Sigmoid colon (tissue), 6 donors: ENCODE measurements at regions not wholly inside any gene's neighbourhood (a gene's known extent, or its start where the extent isn't known, plus 50 kb on each side); places are given as distances from the start of the nearest gene placed in this dataset.

ENCODE experiments used
- DNase-seq: peaks from one replicate; pipeline ENCODE4 v3.0.0-alpha.2; 2019
- H3K27ac ChIP-seq, 4 donors: fragments of 200-600 bp; sonication (generic); one replicate each; pipeline ENCODE4 v1.5.1; 2016 to 2019; ENCODE audit warnings: mild to moderate bottlenecking in 1 of 4
- H3K27me3 ChIP-seq, 3 donors: fragments of 200-600 bp; sonication (generic); one replicate each; pipeline ENCODE4 v1.5.1; 2019; ENCODE audit warnings: mild to moderate bottlenecking in 1 of 3
- H3K36me3 ChIP-seq, 4 donors: fragments of 200-600 bp; sonication (generic); one replicate each; pipeline ENCODE4 v1.5.1; 2016 to 2019
- H3K4me1 ChIP-seq, 4 donors: fragments of 200-600 bp; sonication (generic); one replicate each; pipeline ENCODE4 v1.5.1; 2017 to 2019
- H3K4me3 ChIP-seq, 4 donors: fragments of 200-600 bp; sonication (generic); one replicate each; pipeline ENCODE4 v1.5.1; 2017 to 2019; ENCODE audit warnings: mild to moderate bottlenecking in 2 of 4, moderate library complexity in 1 of 4
- H3K9me3 ChIP-seq, 4 donors: fragments of 200-600 bp in 3 of 4; sonication (generic) in 3 of 4; one replicate each; pipeline versions ENCODE4 v1.5.1 to v1.6.1; 2013 to 2019
- EP300 ChIP-seq, 4 donors: sonication (generic); formaldehyde crosslinking; IDR thresholded peaks; one replicate each; pipeline ENCODE4 v1.6.1; 2017; ENCODE audit warnings: antibody characterized with exemption in 4 of 4
- POLR2A ChIP-seq, 2 donors: fragments of 450-650 bp; IDR thresholded peaks; one replicate each; pipeline ENCODE4 v1.6.1; 2016; ENCODE audit warnings: antibody characterized with exemption in 2 of 2, mild to moderate bottlenecking in 2 of 2, moderate library complexity in 2 of 2
- POLR2AphosphoS5 ChIP-seq, 4 donors: sonication (generic); formaldehyde crosslinking; IDR thresholded peaks; one replicate each; pipeline ENCODE4 v1.6.1; 2017; ENCODE audit warnings: antibody characterized with exemption in 4 of 4
- WGBS, 2 donors: extraction: QIAGEN DNeasy Blood & Tissue Kit; methylation state at CpG; one replicate each; pipeline ENCODE4 v1.1.7; 2013; 5-methylcytosine and 5-hydroxymethylcytosine counted together
- intact Hi-C: fragments of 100-400 bp; cut with DNase I; formaldehyde crosslinking; loops from one replicate; pipeline ENCODE4 v1.15.1; 2023
- TF ChIP-seq, protein P1 (sequence below), 4 experiments: fragments of 450-650 bp in 3 of 4; fragments of 200-600 bp in 1 of 4; IDR thresholded peaks; one replicate each; pipeline ENCODE4 v1.5.1; 2016 to 2019; ENCODE audit warnings: antibody characterized with exemption in 4 of 4, mild to moderate bottlenecking in 3 of 4, moderate library complexity in 2 of 4
- donor health status: healthy with polysubstance abuse.
- donor health status: healthy.

DNA sequence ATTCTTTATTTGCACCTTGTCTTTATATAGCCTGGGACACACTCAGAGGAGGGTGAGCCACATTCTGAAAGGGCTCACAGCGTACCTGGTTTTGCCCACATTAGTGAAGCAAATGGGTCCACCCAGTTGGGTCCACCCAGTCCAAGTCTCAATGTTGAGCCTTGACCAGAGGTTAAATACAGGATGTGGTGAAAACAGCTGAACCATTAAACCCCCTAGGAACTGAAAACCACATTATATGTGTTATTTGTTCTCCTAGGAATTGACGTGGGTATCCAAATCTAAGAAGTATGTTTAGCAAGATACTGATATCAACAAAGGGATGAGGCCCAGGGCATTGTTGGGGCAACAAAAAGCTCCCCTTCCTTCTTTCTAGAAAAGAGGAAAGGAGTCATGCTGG lies 83.8 kb downstream of the SETD4 start:
- TF ChIP-seq POLR2AphosphoS5 (IDR thresholded peaks at IDR 0.05), result no peak
- TF ChIP-seq, protein P1, sequence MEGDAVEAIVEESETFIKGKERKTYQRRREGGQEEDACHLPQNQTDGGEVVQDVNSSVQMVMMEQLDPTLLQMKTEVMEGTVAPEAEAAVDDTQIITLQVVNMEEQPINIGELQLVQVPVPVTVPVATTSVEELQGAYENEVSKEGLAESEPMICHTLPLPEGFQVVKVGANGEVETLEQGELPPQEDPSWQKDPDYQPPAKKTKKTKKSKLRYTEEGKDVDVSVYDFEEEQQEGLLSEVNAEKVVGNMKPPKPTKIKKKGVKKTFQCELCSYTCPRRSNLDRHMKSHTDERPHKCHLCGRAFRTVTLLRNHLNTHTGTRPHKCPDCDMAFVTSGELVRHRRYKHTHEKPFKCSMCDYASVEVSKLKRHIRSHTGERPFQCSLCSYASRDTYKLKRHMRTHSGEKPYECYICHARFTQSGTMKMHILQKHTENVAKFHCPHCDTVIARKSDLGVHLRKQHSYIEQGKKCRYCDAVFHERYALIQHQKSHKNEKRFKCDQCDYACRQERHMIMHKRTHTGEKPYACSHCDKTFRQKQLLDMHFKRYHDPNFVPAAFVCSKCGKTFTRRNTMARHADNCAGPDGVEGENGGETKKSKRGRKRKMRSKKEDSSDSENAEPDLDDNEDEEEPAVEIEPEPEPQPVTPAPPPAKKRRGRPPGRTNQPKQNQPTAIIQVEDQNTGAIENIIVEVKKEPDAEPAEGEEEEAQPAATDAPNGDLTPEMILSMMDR (IDR thresholded peaks at IDR 0.05), result no peak
- TF ChIP-seq EP300 (IDR thresholded peaks at IDR 0.05), result no peak
- TF ChIP-seq POLR2A (IDR thresholded peaks at IDR 0.05), result no peak
- no peak for DNase-seq
- Histone ChIP-seq H3K4me1 (no peaks in the 10 kb centered on the region), H3K27ac (no peak overlapping the region), H3K4me3 (no peak overlapping the region), H3K36me3 (no peaks in the 10 kb centered on the region), H3K9me3 (peaks cover 0 to 2% (median 0%) of the 10 kb centered on the region in 4 donors), H3K27me3 (no peaks in the 10 kb centered on the region)
- WGBS, 2 donors, result 74 to 83% methylated on average over 2 of the region's 2 CpGs
- intact Hi-C loops, result no loop called here

DNA sequence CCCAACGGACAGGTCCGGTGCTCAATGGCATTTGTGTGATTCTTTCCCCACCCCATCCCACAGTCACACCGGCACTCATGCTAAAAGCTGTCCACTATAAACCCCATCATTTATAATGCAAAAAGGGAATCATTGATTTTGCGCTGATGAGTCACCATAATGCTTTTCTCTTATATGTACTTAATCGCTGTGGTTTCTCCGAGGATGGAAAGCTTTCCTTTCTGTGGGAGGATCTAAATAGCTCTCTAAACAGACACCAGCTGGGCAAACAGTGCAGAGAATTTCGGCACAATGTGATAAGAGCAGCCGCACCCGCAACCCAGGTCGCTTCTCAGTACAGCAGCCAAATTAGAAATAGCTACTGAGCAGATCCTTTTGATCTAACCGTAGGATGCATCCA lies 85.6 kb downstream of the SETD4 start:
- WGBS, 2 donors, result 22 to 71% methylated on average over 11 of the region's 11 CpGs
- intact Hi-C loops, result no loop called here
- TF ChIP-seq EP300 (IDR thresholded peaks at IDR 0.05) (no peak), POLR2A (IDR thresholded peaks at IDR 0.05) (no peak), POLR2AphosphoS5 (IDR thresholded peaks at IDR 0.05) (no peak)
- TF ChIP-seq, protein P1 (IDR thresholded peaks at IDR 0.05), result no peak

DNA sequence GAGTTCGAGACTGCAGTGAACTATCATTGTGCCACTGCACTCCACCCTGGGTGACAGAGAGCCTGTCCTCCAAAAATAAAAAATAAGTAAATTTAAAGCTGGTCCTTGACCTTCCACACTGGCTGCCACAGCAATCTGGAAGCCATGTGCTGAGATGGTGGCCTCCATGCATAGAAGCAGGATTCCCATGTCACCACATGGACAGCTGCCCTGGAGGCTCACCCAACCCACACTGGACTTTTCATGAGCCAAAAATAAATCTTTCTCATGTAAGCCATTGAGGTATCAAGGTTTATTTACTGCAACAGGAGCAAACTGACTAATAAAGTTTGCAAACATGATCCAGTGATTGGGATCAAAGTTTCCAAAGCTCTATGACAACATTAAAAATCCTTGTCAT lies 88.5 kb downstream of the SETD4 start:
- H3K4me1 ChIP-seq, result no peaks in the 10 kb centered on the region
- 88 to 93% methylated on average over 1 of the region's 1 CpG for WGBS, 2 donors
- intact Hi-C loops, result no loop called here

More for the DNA sequence above, 85.6 kb downstream of the SETD4 start:
- H3K4me3 ChIP-seq, result no peak overlapping the region
- DNase-seq, result no peak
- no peaks in the 10 kb centered on the region for H3K4me1 ChIP-seq
- H3K9me3 ChIP-seq, result peaks cover 0 to 2% (median 0%) of the 10 kb centered on the region in 4 donors
- H3K27ac ChIP-seq, result no peak overlapping the region
- no peaks in the 10 kb centered on the region for H3K36me3 ChIP-seq
- H3K27me3 ChIP-seq, result no peaks in the 10 kb centered on the region

DNA sequence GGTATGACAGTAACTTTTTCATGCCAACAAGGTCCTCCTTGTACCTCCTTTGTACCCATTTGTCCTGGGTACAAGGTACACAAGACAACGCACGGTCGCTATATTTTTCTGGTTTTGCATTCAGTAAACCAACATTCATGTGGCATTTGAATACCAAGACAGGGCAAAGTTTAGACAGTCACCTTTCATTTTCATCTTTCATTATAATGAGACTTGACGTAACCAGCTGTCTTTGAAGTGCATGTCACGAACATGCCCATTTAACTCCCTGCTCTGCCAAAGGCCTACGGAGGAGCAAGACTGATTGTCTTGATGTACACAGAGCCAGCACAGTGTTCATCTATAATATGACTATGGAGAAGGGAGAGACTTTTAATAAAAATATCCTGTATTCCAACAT lies 91.0 kb downstream of the SETD4 start:
- Histone ChIP-seq H3K27ac (no peak overlapping the region), H3K4me1 (no peaks in the 10 kb centered on the region), H3K4me3 (no peak overlapping the region), H3K27me3 (no peaks in the 10 kb centered on the region), H3K9me3 (no peaks in the 10 kb centered on the region), H3K36me3 (no peaks in the 10 kb centered on the region)
- intact Hi-C loops, result no loop called here
- WGBS, 2 donors, result 46 to 95% methylated on average over 6 of the region's 6 CpGs
- no peak for DNase-seq
- TF ChIP-seq POLR2A (IDR thresholded peaks at IDR 0.05) (no peak), POLR2AphosphoS5 (IDR thresholded peaks at IDR 0.05) (no peak), EP300 (IDR thresholded peaks at IDR 0.05) (no peak)
- TF ChIP-seq, protein P1 (IDR thresholded peaks at IDR 0.05), result no peak

More for the DNA sequence above, 88.5 kb downstream of the SETD4 start:
- Histone ChIP-seq H3K4me3 (no peak overlapping the region), H3K27ac (no peak overlapping the region), H3K9me3 (no peaks in the 10 kb centered on the region), H3K27me3 (no peaks in the 10 kb centered on the region), H3K36me3 (no peaks in the 10 kb centered on the region)
- DNase-seq, result no peak
- TF ChIP-seq EP300 (IDR thresholded peaks at IDR 0.05) (no peak), POLR2A (IDR thresholded peaks at IDR 0.05) (no peak), POLR2AphosphoS5 (IDR thresholded peaks at IDR 0.05) (no peak)
- TF ChIP-seq, protein P1 (IDR thresholded peaks at IDR 0.05), result no peak

DNA sequence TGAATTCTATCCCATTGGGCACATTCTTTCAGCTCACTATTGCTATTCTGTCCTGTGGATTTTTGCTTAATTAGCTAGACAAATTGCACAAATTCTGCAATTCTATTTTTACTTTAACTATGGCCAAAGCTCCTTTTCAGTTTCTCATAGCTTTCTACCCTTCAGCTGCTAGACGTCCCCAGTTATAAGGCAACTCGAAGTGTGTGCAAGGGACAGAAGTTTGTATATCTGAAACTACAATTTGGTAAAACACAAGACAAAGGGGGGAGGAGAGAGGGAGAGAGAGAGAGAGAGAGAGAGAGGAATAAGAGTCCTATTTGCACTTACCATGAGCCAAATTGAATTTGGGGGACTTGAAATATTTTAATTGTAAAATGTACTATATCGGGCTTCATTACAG lies 91.8 kb downstream of the SETD4 start:
- Histone ChIP-seq H3K27ac (no peak overlapping the region), H3K4me1 (no peaks in the 10 kb centered on the region), H3K36me3 (no peaks in the 10 kb centered on the region), H3K27me3 (peaks cover 0 to under 1% (median 0%) of the 10 kb centered on the region in 3 donors), H3K9me3 (no peaks in the 10 kb centered on the region), H3K4me3 (no peak overlapping the region)
- DNase-seq, result no peak
- 92 to 93% methylated on average over 3 of the region's 3 CpGs for WGBS, 2 donors
- TF ChIP-seq POLR2A (IDR thresholded peaks at IDR 0.05) (no peak), POLR2AphosphoS5 (IDR thresholded peaks at IDR 0.05) (no peak), EP300 (IDR thresholded peaks at IDR 0.05) (no peak)
- TF ChIP-seq, protein P1 (IDR thresholded peaks at IDR 0.05), result no peak
- intact Hi-C loops, result no loop called here
